SU-DHL-6 (cell line): ENCODE measurements at regions not wholly inside any gene's neighbourhood (a gene's known extent, or its start where the extent isn't known, plus 50 kb on each side); places are given as distances from the start of the nearest gene placed in this dataset.

Experiments
- H2AFZ ChIP-seq: fragments of 200-600 bp; sonication (generic); 2 replicates; pipeline ENCODE4 v1.6.1; 2014; ENCODE audit warnings: low read depth, mild to moderate bottlenecking, moderate library complexity, mixed read lengths, antibody characterized with exemption, low read length; ENCODE audit not compliant: severe bottlenecking
- H3F3A ChIP-seq: fragments of 200-600 bp; shearing (Covaris generic); 2 replicates; pipeline ENCODE4 v1.6.0; 2016; ENCODE audit warnings: antibody characterized with exemption, mild to moderate bottlenecking; ENCODE audit not compliant: insufficient read depth
- H3K27ac ChIP-seq: fragments of 200-600 bp; sonication (generic); 2 replicates; pipeline ENCODE4 v1.5.1; 2016; ENCODE audit warnings: low read depth, mild to moderate bottlenecking, low read length, moderate library complexity, mixed read lengths
- H3K27me3 ChIP-seq: fragments of 200-600 bp; sonication (generic), shearing (Covaris generic); 2 replicates; pipeline ENCODE4 v1.6.0; 2014; ENCODE audit warnings: mild to moderate bottlenecking, low read length
- H3K36me3 ChIP-seq: fragments of 200-600 bp; sonication (generic); 2 replicates; pipeline ENCODE4 v1.6.1; 2014; ENCODE audit warnings: mild to moderate bottlenecking, low read length, mixed read lengths
- H3K4me2 ChIP-seq: fragments of 300-600, 200-600 bp; shearing (Covaris generic), sonication (generic); 2 replicates; pipeline ENCODE4 v1.6.0; 2014; ENCODE audit warnings: low read length, low read depth, mild to moderate bottlenecking; ENCODE audit not compliant: poor library complexity, severe bottlenecking
- H3K4me3 ChIP-seq: fragments of 200-600 bp; sonication (generic); 2 replicates; pipeline ENCODE4 v1.5.1; 2014; ENCODE audit warnings: antibody characterized with exemption, low read length, mild to moderate bottlenecking, mixed read lengths; ENCODE audit not compliant: insufficient read depth, poor library complexity, severe bottlenecking
- H3K79me2 ChIP-seq: fragments of 200-600 bp; sonication (generic); 2 replicates; pipeline ENCODE4 v1.6.1; 2014; ENCODE audit warnings: mild to moderate bottlenecking, low read length, moderate library complexity; ENCODE audit not compliant: insufficient read depth
- H3K9ac ChIP-seq: fragments of 200-600 bp; sonication (generic); 2 replicates; pipeline ENCODE4 v1.7.0; 2014; ENCODE audit warnings: mild to moderate bottlenecking, low read length
- H3K9me2 ChIP-seq: fragments of 200-600 bp; sonication (generic); replicated peaks from 2 replicates; pipeline ENCODE4 v1.6.1; 2014; ENCODE audit warnings: low read length; ENCODE audit not compliant: insufficient read depth
- H3K9me3 ChIP-seq: fragments of 200-600 bp; sonication (generic); 2 replicates; pipeline ENCODE4 v1.6.1; 2014; ENCODE audit warnings: low read length, mixed read lengths; ENCODE audit not compliant: insufficient read depth
- H4K20me1 ChIP-seq: fragments of 200-600 bp; sonication (generic); 2 replicates; pipeline ENCODE4 v1.6.1; 2014; ENCODE audit warnings: low read depth, mild to moderate bottlenecking, antibody characterized with exemption, low read length, moderate library complexity, mixed read lengths
- CTCF ChIP-seq: fragments of 200-600 bp; sonication (generic); IDR thresholded peaks from one replicate; pipeline ENCODE4 v1.5.1; 2017; ENCODE audit warnings: antibody characterized with exemption, mild to moderate bottlenecking, low read length, moderate library complexity; ENCODE audit not compliant: insufficient read depth, poor library complexity, severe bottlenecking
- EZH2phosphoT487 ChIP-seq: fragments of 200-600 bp; sonication (generic), shearing (Covaris generic); conservative IDR thresholded peaks from 2 replicates; pipeline ENCODE4 v1.6.1; 2018; ENCODE audit warnings: mild to moderate bottlenecking, antibody characterized with exemption, low read length, moderate library complexity, mixed read lengths

DNA sequence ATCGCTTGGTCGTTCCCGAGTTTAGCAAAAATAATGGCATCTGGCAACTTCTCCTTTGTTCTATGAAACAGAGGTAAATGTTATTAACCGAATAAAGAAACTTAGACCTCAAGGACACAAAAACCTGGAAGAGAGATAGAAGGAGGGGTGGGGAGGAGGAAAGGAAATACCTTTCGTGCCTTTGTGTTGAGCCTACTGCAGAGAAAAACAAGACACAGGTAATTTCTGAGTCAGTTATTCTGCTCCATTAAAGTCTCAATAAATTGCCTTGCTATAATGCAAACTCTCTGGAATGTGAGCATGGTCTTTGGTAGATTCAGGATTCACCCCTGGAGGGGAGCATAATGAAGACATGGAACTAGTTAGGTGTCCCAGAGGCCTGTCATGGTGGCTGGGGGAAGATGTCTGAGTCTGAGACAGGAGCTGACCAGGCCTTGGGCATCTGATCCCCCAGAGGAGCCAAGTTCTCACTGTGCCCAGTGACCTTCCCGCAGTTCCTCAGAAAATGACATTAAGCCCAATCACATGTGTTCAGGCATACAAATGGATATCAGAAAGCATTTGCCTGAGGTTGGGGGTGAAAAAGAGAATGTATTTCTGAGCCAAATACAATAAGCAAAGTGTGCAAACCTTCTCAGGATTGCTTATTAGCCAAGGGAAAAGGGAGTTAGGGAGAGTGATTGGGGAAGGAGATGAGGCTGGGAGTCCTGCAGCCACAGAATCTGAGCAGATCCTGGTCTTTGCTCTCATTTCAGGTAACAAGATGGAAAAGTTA is 72.6 kb upstream of the CADM1 start:
- H3K4me2 ChIP-seq = no peak overlapping the region
- no peaks in the 10 kb centered on the region for H3K79me2 ChIP-seq
- H3K27ac ChIP-seq = no peak overlapping the region
- no peaks in the 10 kb centered on the region for H3K36me3 ChIP-seq
- TF ChIP-seq CTCF (no peak), EZH2phosphoT487 (no peak)
- H3K9me2 ChIP-seq = no peaks in the 10 kb centered on the region
- H4K20me1 ChIP-seq = no peaks in the 10 kb centered on the region
- H3K27me3 ChIP-seq = no peaks in the 10 kb centered on the region
- no peaks in the 10 kb centered on the region for H3K9me3 ChIP-seq
- no peak overlapping the region for H3K9ac ChIP-seq
- no peaks in the 10 kb centered on the region for H3F3A ChIP-seq
- H3K4me3 ChIP-seq = no peak overlapping the region
- no peak overlapping the region for H2AFZ ChIP-seq

DNA sequence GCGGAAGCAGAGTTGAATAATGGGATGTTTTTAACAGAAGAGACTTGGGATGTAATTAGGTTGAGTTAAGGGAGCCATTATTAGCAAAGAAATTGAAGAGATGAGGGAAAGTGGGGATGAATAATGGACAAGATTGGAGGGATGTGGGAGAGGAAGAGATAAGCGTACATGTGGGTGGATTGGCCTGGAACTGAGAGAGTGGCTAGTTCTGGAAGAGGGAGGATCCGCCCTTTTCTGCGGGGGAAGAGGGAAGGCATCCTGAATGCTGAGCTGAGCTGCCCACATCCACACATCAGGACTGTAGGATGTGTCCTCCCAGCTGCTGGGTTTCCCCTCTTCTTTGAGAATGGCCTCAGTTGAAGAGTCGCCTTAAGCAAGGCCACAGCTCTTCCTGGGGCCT is 68.3 kb upstream of the CADM1 start:
- Histone ChIP-seq H3K9me3 (no peaks in the 10 kb centered on the region), H3K36me3 (no peaks in the 10 kb centered on the region), H3K9me2 (no peaks in the 10 kb centered on the region), H3K9ac (no peak overlapping the region), H3F3A (no peaks in the 10 kb centered on the region), H3K27ac (no peak overlapping the region), H3K27me3 (no peaks in the 10 kb centered on the region), H3K4me2 (no peak overlapping the region), H2AFZ (no peak overlapping the region), H4K20me1 (no peaks in the 10 kb centered on the region), H3K79me2 (no peaks in the 10 kb centered on the region), H3K4me3 (no peak overlapping the region)
- no peak for TF ChIP-seq EZH2phosphoT487

GRCh38 chr11:115566180-115566764 is 62.1 kb upstream of the CADM1 start:
- no peaks in the 10 kb centered on the region for H3F3A ChIP-seq
- no peak overlapping the region for H2AFZ ChIP-seq
- no peaks in the 10 kb centered on the region; the same call in 1 of the 2 replicates for H3K9me2 ChIP-seq
- H3K9me3 ChIP-seq = no peaks in the 10 kb centered on the region
- TF ChIP-seq CTCF (no peak), EZH2phosphoT487 (no peak)
- no peaks in the 10 kb centered on the region for H3K36me3 ChIP-seq
- H3K9ac ChIP-seq = no peak overlapping the region
- H3K4me3 ChIP-seq = no peak overlapping the region
- no peak overlapping the region for H3K4me2 ChIP-seq
- H3K79me2 ChIP-seq = no peaks in the 10 kb centered on the region
- H4K20me1 ChIP-seq = no peaks in the 10 kb centered on the region
- H3K27me3 ChIP-seq = no peaks in the 10 kb centered on the region
- no peak overlapping the region for H3K27ac ChIP-seq

GRCh38 chr11:115564851-115565250 is 60.6 kb upstream of the CADM1 start:
- H3K4me2 ChIP-seq = no peak overlapping the region
- no peaks in the 10 kb centered on the region for H3K36me3 ChIP-seq
- TF ChIP-seq CTCF = no peak
- no peak for TF ChIP-seq EZH2phosphoT487
- H4K20me1 ChIP-seq = no peaks in the 10 kb centered on the region
- no peak overlapping the region for H3K4me3 ChIP-seq
- no peak overlapping the region for H3K27ac ChIP-seq
- no peaks in the 10 kb centered on the region for H3K9me3 ChIP-seq
- H3K27me3 ChIP-seq = no peaks in the 10 kb centered on the region
- no peaks in the 10 kb centered on the region for H3K79me2 ChIP-seq
- no peak overlapping the region for H2AFZ ChIP-seq
- H3K9ac ChIP-seq = no peak overlapping the region
- H3K9me2 ChIP-seq = no peaks in the 10 kb centered on the region; the same call in 1 of the 2 replicates
- H3F3A ChIP-seq = no peaks in the 10 kb centered on the region
